OCI-LY1 (cell line): ENCODE measurements at regions not wholly inside any gene's neighbourhood (a gene's known extent, or its start where the extent isn't known, plus 50 kb on each side); places are given as distances from the start of the nearest gene placed in this dataset.

Source experiments
- H2AFZ ChIP-seq: fragments of 200-600 bp; sonication (generic), shearing (Covaris generic); 2 replicates; pipeline ENCODE4 v1.6.0; 2014; ENCODE audit warnings: antibody characterized with exemption, mild to moderate bottlenecking, low read length
- H3F3A ChIP-seq: fragments of 200-600 bp; sonication (generic), shearing (Covaris generic); 2 replicates; pipeline ENCODE4 v1.6.0; 2014; ENCODE audit warnings: mild to moderate bottlenecking, antibody characterized with exemption, low read length, moderate library complexity; ENCODE audit not compliant: insufficient read depth
- H3K27ac ChIP-seq: fragments of 200-600 bp; sonication (generic); 2 replicates; pipeline ENCODE4 v1.5.1; 2014; ENCODE audit warnings: low read length, mixed run types, mild to moderate bottlenecking, low read depth; ENCODE audit not compliant: poor library complexity, severe bottlenecking
- H3K27me3 ChIP-seq: fragments of 200-600 bp; sonication (generic); 2 replicates; pipeline ENCODE4 v1.6.0; 2014; ENCODE audit warnings: antibody characterized with exemption, mild to moderate bottlenecking, low read length, moderate library complexity; ENCODE audit not compliant: insufficient read depth
- H3K36me3 ChIP-seq: fragments of 200-600 bp; sonication (generic); 2 replicates; pipeline ENCODE4 v1.6.1; 2014; ENCODE audit warnings: mild to moderate bottlenecking, antibody characterized with exemption, low read length, moderate library complexity, mixed read lengths; ENCODE audit not compliant: insufficient read depth
- H3K4me1 ChIP-seq: fragments of 200-600 bp; sonication (generic); 2 replicates; pipeline ENCODE4 v1.5.1; 2014; ENCODE audit warnings: mild to moderate bottlenecking, low read length, moderate library complexity; ENCODE audit not compliant: insufficient read depth, severe bottlenecking
- H3K4me2 ChIP-seq: fragments of 200-600 bp; sonication (generic), shearing (Covaris generic); 2 replicates; pipeline ENCODE4 v1.6.1; 2014; ENCODE audit warnings: low read length
- H3K4me3 ChIP-seq: fragments of 200-600 bp; sonication (generic); 2 replicates; pipeline ENCODE4 v1.5.1; 2014; ENCODE audit warnings: low read length, low read depth, mild to moderate bottlenecking, mixed read lengths; ENCODE audit not compliant: poor library complexity, severe bottlenecking
- H3K79me2 ChIP-seq: fragments of 200-600 bp; shearing (Covaris generic); 2 replicates; pipeline ENCODE4 v1.6.1; 2016; ENCODE audit warnings: mixed run types, low read length, mixed read lengths; ENCODE audit not compliant: insufficient read depth
- H3K9ac ChIP-seq: fragments of 200-600 bp; sonication (generic), shearing (Covaris generic); 2 replicates; pipeline ENCODE4 v1.6.1; 2014; ENCODE audit warnings: mild to moderate bottlenecking, low read length, mixed read lengths
- H3K9me2 ChIP-seq: fragments of 200-600 bp; sonication (generic), shearing (Covaris generic); 2 replicates; pipeline ENCODE4 v1.6.1; 2014; ENCODE audit warnings: low read depth, mild to moderate bottlenecking, low read length, mixed read lengths
- H3K9me3 ChIP-seq: fragments of 200-600 bp; shearing (Covaris generic); 2 replicates; pipeline ENCODE4 v1.6.1; 2014; ENCODE audit warnings: low read length, mixed read lengths
- H4K20me1 ChIP-seq: fragments of 200-600 bp; sonication (generic), shearing (Covaris generic); 2 replicates; pipeline ENCODE4 v1.6.0; 2016; ENCODE audit warnings: mild to moderate bottlenecking, low read length; ENCODE audit not compliant: insufficient read depth
- EZH2 ChIP-seq: fragments of 200-600 bp; sonication (generic), shearing (Covaris generic); IDR thresholded peaks from 2 replicates; pipeline ENCODE4 v1.8.0; 2017; ENCODE audit warnings: borderline replicate concordance, mixed run types, mild to moderate bottlenecking, antibody characterized with exemption, low read length, moderate library complexity, mixed read lengths
- TF ChIP-seq, protein P1 (sequence below): fragments of 200-600 bp; sonication (generic), shearing (Covaris generic); IDR thresholded peaks from 2 replicates; pipeline ENCODE4 v1.5.1; 2017; ENCODE audit warnings: mild to moderate bottlenecking, antibody characterized with exemption, low read length, moderate library complexity, mixed read lengths

DNA sequence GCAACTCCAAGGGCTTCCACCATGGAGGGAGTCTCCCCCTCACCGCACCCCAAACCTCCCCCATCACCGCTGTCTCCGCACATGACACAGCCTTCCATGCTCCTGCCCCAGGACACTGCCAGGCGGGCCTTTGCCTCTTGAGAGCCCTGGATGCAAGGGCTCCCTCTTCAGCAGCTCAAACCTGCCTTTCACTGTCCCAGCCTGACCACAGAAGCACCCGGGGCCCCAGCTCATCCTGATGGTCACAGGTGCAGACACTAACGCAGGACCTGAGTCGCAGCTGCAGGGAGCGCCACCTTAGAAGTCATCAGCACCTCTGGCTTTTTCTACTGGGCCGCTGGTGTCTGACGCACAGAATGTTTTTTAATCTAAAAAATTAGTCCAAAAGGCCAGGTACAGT, 54.0 kb downstream of the SYNE3 start:
- no peaks in the 10 kb centered on the region for H4K20me1 ChIP-seq
- no peaks in the 10 kb centered on the region for H3F3A ChIP-seq
- H3K9me2 ChIP-seq: no peaks in the 10 kb centered on the region
- no peaks in the 10 kb centered on the region for H3K27me3 ChIP-seq
- H3K4me2 ChIP-seq: peak overlapping the region; percentile 41; the same call in 1 of the 2 replicates
- peak overlapping the region; percentile 98 for H3K27ac ChIP-seq
- no peaks in the 10 kb centered on the region for H3K9me3 ChIP-seq
- H3K36me3 ChIP-seq: no peaks in the 10 kb centered on the region
- H2AFZ ChIP-seq: no peak overlapping the region
- no peak for TF ChIP-seq EZH2
- TF ChIP-seq, protein P1, sequence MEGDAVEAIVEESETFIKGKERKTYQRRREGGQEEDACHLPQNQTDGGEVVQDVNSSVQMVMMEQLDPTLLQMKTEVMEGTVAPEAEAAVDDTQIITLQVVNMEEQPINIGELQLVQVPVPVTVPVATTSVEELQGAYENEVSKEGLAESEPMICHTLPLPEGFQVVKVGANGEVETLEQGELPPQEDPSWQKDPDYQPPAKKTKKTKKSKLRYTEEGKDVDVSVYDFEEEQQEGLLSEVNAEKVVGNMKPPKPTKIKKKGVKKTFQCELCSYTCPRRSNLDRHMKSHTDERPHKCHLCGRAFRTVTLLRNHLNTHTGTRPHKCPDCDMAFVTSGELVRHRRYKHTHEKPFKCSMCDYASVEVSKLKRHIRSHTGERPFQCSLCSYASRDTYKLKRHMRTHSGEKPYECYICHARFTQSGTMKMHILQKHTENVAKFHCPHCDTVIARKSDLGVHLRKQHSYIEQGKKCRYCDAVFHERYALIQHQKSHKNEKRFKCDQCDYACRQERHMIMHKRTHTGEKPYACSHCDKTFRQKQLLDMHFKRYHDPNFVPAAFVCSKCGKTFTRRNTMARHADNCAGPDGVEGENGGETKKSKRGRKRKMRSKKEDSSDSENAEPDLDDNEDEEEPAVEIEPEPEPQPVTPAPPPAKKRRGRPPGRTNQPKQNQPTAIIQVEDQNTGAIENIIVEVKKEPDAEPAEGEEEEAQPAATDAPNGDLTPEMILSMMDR: no peak
- H3K4me1 ChIP-seq: peaks cover 58% of the 10 kb centered on the region
- no peaks in the 10 kb centered on the region for H3K79me2 ChIP-seq
- no peak overlapping the region for H3K4me3 ChIP-seq
- H3K9ac ChIP-seq: peak overlapping the region; percentile 28; the same call in 1 of the 2 replicates

DNA sequence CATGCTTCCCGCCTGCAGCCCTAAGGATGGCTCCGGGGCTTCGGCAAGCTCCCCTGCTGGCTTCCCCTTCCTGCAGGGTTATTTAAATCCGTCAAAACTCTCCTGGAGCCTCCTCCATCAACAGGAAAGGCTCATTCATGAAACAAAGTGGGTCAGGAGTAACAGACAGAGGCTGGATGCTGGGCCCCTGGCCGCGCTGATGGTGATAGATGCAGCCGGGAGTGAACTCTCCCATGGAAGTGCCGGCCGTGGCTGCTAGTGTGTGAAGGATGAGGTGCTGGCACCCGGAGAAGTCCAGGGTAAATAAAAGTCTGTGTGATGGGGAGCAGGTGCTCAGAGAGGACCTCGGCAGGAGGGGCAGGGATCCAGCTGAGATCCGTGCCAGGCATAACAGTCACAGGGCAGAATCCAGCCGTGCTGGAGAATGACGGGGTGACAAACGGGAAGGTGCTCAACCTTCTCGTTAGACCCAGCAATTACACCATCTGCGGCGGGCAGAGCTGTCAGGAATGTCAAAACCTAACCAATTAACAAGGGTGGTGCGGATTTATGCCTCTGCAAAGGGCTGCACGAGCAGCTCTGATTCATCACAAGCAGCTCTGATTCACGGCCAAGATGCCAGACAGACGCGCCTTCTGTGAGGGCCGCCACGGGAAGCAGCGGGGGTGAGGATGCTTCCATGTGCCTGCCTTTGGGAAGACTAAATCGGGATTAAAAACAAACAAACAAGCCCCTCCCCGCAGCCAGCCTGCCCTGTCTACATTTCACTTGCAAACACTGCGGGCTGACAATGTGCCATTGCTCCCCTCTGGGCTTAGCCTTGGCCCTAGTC, 55.6 kb downstream of the SYNE3 start:
- Histone ChIP-seq H3K79me2 (no peaks in the 10 kb centered on the region), H3K27ac (peak overlapping the region; percentile 98), H4K20me1 (no peaks in the 10 kb centered on the region), H3K36me3 (no peaks in the 10 kb centered on the region), H3K4me3 (no peak overlapping the region), H3K27me3 (no peaks in the 10 kb centered on the region), H3K9ac (no peak overlapping the region), H3K9me2 (no peaks in the 10 kb centered on the region), H3K4me2 (no peak overlapping the region), H3K4me1 (peaks cover 63% of the 10 kb centered on the region), H2AFZ (no peak overlapping the region), H3F3A (no peaks in the 10 kb centered on the region), H3K9me3 (no peaks in the 10 kb centered on the region)
- TF ChIP-seq, protein P1: no peak
- TF ChIP-seq EZH2: no peak

DNA sequence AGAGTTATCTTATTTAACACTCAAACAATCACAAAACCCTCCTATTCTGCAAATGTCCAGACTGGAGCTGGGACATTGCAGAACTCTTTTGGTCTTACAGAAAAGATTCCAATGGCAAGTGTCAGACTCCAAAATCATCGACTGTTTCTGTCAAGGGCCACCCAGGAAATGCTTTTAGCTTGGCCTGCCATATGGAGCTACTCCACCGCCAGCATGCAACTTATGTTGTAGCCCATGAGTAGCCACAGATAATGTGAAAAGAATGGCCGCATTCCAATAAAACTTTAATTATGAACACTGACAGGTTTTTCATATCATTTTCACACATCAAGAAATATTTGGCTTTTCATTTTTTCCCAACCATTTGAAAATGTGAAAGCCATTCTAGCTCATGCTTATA, 57.5 kb downstream of the SYNE3 start:
- H3K4me1 ChIP-seq: peaks cover 46% of the 10 kb centered on the region
- no peaks in the 10 kb centered on the region for H3F3A ChIP-seq
- H3K9me3 ChIP-seq: no peaks in the 10 kb centered on the region
- H3K9me2 ChIP-seq: no peaks in the 10 kb centered on the region
- H3K27me3 ChIP-seq: no peaks in the 10 kb centered on the region
- no peak overlapping the region for H3K27ac ChIP-seq
- no peak overlapping the region for H3K4me3 ChIP-seq
- no peaks in the 10 kb centered on the region for H3K36me3 ChIP-seq
- no peaks in the 10 kb centered on the region for H4K20me1 ChIP-seq
- TF ChIP-seq, protein P1: no peak
- no peak for TF ChIP-seq EZH2
- no peak overlapping the region for H3K4me2 ChIP-seq
- H2AFZ ChIP-seq: no peak overlapping the region
- no peaks in the 10 kb centered on the region for H3K79me2 ChIP-seq
- H3K9ac ChIP-seq: no peak overlapping the region
